HEK293 (cell line): ENCODE measurements at regions not wholly inside any gene's neighbourhood (a gene's known extent, or its start where the extent isn't known, plus 50 kb on each side); places are given as distances from the start of the nearest gene placed in this dataset.
"Not testable (repeated sequence)": the region's sequence is repeated elsewhere in the genome, so short reads cannot be mapped to it uniquely, and the experiment has no call there.

ENCODE experiments used
- CTCF ChIA-PET: fragments of 350-600 bp; formaldehyde crosslinking; extraction: SDS; loops from one replicate; lab custom pipeline; 2021; ENCODE audit warnings: antibody characterized with exemption; lab: Yijun Ruan, JAX
- POLR2A ChIA-PET: fragments of 300-600 bp; formaldehyde crosslinking; extraction: SDS; loops from one replicate; lab custom pipeline; 2020; ENCODE audit warnings: antibody characterized with exemption, inconsistent platforms; lab: Yijun Ruan, JAX
- H3K27ac ChIP-seq: fragments of 200-500 bp; sonication (Bioruptor generic); 2 replicates; pipeline ENCODE4 v1.5.1; 2014; ENCODE audit warnings: low read depth, low read length, control low read depth, inconsistent platforms; ENCODE audit errors: extremely low read depth
- H3K36me3 ChIP-seq, 2 experiments: fragments of 200-500 bp in 1 of 2; sonication (Bioruptor generic) in 1 of 2; 1 replicate in 1 of 2; 2 replicates in 1 of 2; pipeline ENCODE4 v1.5.1; 2014 to 2017; ENCODE audit warnings: inconsistent platforms in 2 of 2, low read length in 2 of 2; ENCODE audit not compliant: control insufficient read depth in 2 of 2, insufficient read depth in 1 of 2
- H3K4me1 ChIP-seq: fragments of 200-500 bp; sonication (Bioruptor generic); 2 replicates; pipeline ENCODE4 v1.5.1; 2014; ENCODE audit warnings: mild to moderate bottlenecking, low read length, inconsistent platforms; ENCODE audit not compliant: control insufficient read depth, insufficient read depth
- H3K4me3 ChIP-seq: 2 replicates; pipeline ENCODE4 v1.5.1; 2011; ENCODE audit warnings: low read depth, mild to moderate bottlenecking, control low read depth, low read length, moderate library complexity
- H3K9me3 ChIP-seq: fragments of 200-500 bp; sonication (Bioruptor generic); 2 replicates; pipeline ENCODE4 v1.5.1; 2014; ENCODE audit warnings: low read depth, low read length, inconsistent platforms; ENCODE audit not compliant: control insufficient read depth, insufficient read depth
- GLI4 ChIP-seq: fragments of 450-650 bp; formaldehyde crosslinking; IDR thresholded peaks from 2 replicates; pipeline ENCODE4 v1.5.1; 2016; ENCODE audit warnings: missing biosample characterization, missing genetic modification characterization
- INSM2 ChIP-seq: fragments of 450-650 bp; formaldehyde crosslinking; IDR thresholded peaks from 2 replicates; pipeline ENCODE4 v1.5.1; 2016; ENCODE audit warnings: missing biosample characterization, missing genetic modification characterization
- KLF7 ChIP-seq: fragments of 450-650 bp; formaldehyde crosslinking; IDR thresholded peaks from 2 replicates; pipeline ENCODE4 v1.5.1; 2016; ENCODE audit warnings: missing biosample characterization, missing genetic modification characterization, borderline replicate concordance
- PRDM10 ChIP-seq: fragments of 450-650 bp; formaldehyde crosslinking; IDR thresholded peaks from 2 replicates; pipeline ENCODE4 v1.5.1; 2016; ENCODE audit warnings: missing biosample characterization, missing genetic modification characterization
- PRDM4 ChIP-seq: fragments of 450-650 bp; formaldehyde crosslinking; IDR thresholded peaks from 2 replicates; pipeline ENCODE4 v1.5.1; 2017; ENCODE audit warnings: missing biosample characterization, missing genetic modification characterization
- TCF7L2 ChIP-seq: IDR thresholded peaks from 2 replicates; pipeline ENCODE4 v1.6.1; 2011; ENCODE audit warnings: low read depth, mild to moderate bottlenecking, inconsistent platforms, low read length, moderate library complexity, borderline replicate concordance
- ZBTB44 ChIP-seq: fragments of 450-650 bp; IDR thresholded peaks from 2 replicates; pipeline ENCODE4 v1.5.1; 2018; ENCODE audit warnings: missing biosample characterization, mild to moderate bottlenecking, missing genetic modification characterization
- ZNF155 ChIP-seq: fragments of 450-650 bp; formaldehyde crosslinking; IDR thresholded peaks from 2 replicates; pipeline ENCODE4 v1.5.1; 2016; ENCODE audit warnings: missing biosample characterization, missing genetic modification characterization
- ZNF19 ChIP-seq: fragments of 450-650 bp; formaldehyde crosslinking; IDR thresholded peaks from 2 replicates; pipeline ENCODE4; 2016; ENCODE audit warnings: missing biosample characterization, missing genetic modification characterization, low read depth
- ZNF266 ChIP-seq: fragments of 450-650 bp; formaldehyde crosslinking; IDR thresholded peaks from 2 replicates; pipeline ENCODE4 v1.5.1; 2016; ENCODE audit warnings: missing biosample characterization, missing genetic modification characterization, low read depth
- ZNF404 ChIP-seq: fragments of 450-650 bp; formaldehyde crosslinking; IDR thresholded peaks from 2 replicates; pipeline ENCODE4 v1.5.1; 2017; ENCODE audit warnings: missing biosample characterization, missing genetic modification characterization
- ZNF555 ChIP-seq: fragments of 450-650 bp; formaldehyde crosslinking; conservative IDR thresholded peaks from 2 replicates; pipeline ENCODE4 v1.5.1; 2017; ENCODE audit warnings: missing biosample characterization, mild to moderate bottlenecking, missing genetic modification characterization, inconsistent platforms

GRCh38 chr5:42943931-42944631, 96.0 kb downstream of the ANXA2R start:
- Histone ChIP-seq H3K9me3 (no peaks in the 10 kb centered on the region), H3K27ac (no peak overlapping the region), H3K4me3 (no peak overlapping the region), H3K36me3 (no peaks in the 10 kb centered on the region), H3K4me1 (peaks cover 8% of the 10 kb centered on the region; the same call in 1 of the 2 replicates)
- POLR2A ChIA-PET: no interaction called here
- CTCF ChIA-PET: interaction anchor here (0.6 to 1.1 kb wide), 3 partner anchors 11 to 35 kb away, joined by 3 to 4 read pairs (median 3); no protein-coding TSS in a partner anchor
- TF ChIP-seq INSM2: no peak
- no peak for TF ChIP-seq PRDM10 (tag by site-specific recombination)
- TF ChIP-seq ZNF155 (tag by site-specific recombination): no peak
- no peak for TF ChIP-seq ZNF555
- no peak for TF ChIP-seq PRDM4 (tag by site-specific recombination)
- TF ChIP-seq GLI4 (tag by site-specific recombination): no peak
- TF ChIP-seq TCF7L2: no peak
- TF ChIP-seq ZBTB44: no peak
- no peak for TF ChIP-seq ZNF19 (tag by site-specific recombination)
- TF ChIP-seq ZNF266 (tag by site-specific recombination): no peak
- no peak for TF ChIP-seq KLF7 (tag by site-specific recombination)

GRCh38 chr5:42940853-42941252, 99.3 kb downstream of the ANXA2R start:
- no peaks in the 10 kb centered on the region for H3K9me3 ChIP-seq
- no peak overlapping the region for H3K27ac ChIP-seq
- peaks cover 8% of the 10 kb centered on the region; the same call in 1 of the 2 replicates for H3K4me1 ChIP-seq
- ChIA-PET CTCF (interaction anchor here (0.6 to 1.1 kb wide), 3 partner anchors 28 to 33 kb away, joined by 3 to 4 read pairs (median 4); no protein-coding TSS in a partner anchor), POLR2A (interaction anchor here (0.9 kb wide), 1 partner anchor 10 kb away, joined by 3 read pairs; no protein-coding TSS in a partner anchor)
- no peak for TF ChIP-seq ZNF404 (tag by site-specific recombination)
- H3K36me3 ChIP-seq: no peaks in the 10 kb centered on the region
- no peak overlapping the region for H3K4me3 ChIP-seq

- H3K4me3 ChIP-seq, H3K9me3 ChIP-seq, POLR2A ChIA-PET, H3K4me1 ChIP-seq, H3K27ac ChIP-seq, CTCF ChIA-PET, H3K36me3 ChIP-seq: not testable (repeated sequence)
Measured at GRCh38 chr5:42932011-42932410, 108.1 kb downstream of the ANXA2R start.

GRCh38 chr5:42931451-42931850, 108.7 kb downstream of the ANXA2R start:
- H3K4me3 ChIP-seq, H3K36me3 ChIP-seq, POLR2A ChIA-PET, H3K9me3 ChIP-seq, H3K27ac ChIP-seq, H3K4me1 ChIP-seq, CTCF ChIA-PET: not testable (repeated sequence)
